A673 (cell line): ENCODE measurements at regions not wholly inside any gene's neighbourhood (a gene's known extent, or its start where the extent isn't known, plus 50 kb on each side); places are given as distances from the start of the nearest gene placed in this dataset.

Source experiments
- BruUV-seq: library from RNA; stranded (reverse); fragments of 400-500 nt; replicated peaks from 2 replicates; lab custom pipeline; 2021; lab: Mats Ljungman, UMichigan
- CTCF ChIA-PET: fragments of 300-600 bp; sonication (Branson Sonifier 250); formaldehyde crosslinking; loops from one replicate; lab custom pipeline; 2022; ENCODE audit warnings: antibody characterized with exemption; lab: Charles Lee
- POLR2A ChIA-PET: fragments of 300-600 bp; sonication (Branson Sonifier 250); formaldehyde crosslinking; loops from one replicate; lab custom pipeline; 2022; ENCODE audit warnings: antibody characterized with exemption; ENCODE audit not compliant: low non-redundant PET; lab: Charles Lee
- DNase-seq: peaks from one replicate; pipeline ENCODE4 v3.0.0-alpha.2; 2015; ENCODE audit warnings: low spot score
- H3K27ac ChIP-seq: fragments of 200-600 bp; sonication (generic); 2 replicates; pipeline ENCODE4 v1.5.1; 2016; ENCODE audit warnings: mixed run types, low read depth, mild to moderate bottlenecking, mixed read lengths, antibody characterized with exemption, low read length; ENCODE audit not compliant: poor library complexity, severe bottlenecking
- H3K27me3 ChIP-seq: fragments of 200-600 bp; sonication (generic); replicated peaks from 2 replicates; pipeline ENCODE4 v1.6.1; 2017; ENCODE audit warnings: mixed run types, low read depth, mild to moderate bottlenecking, mixed read lengths, antibody characterized with exemption, low read length; ENCODE audit not compliant: insufficient read depth, poor library complexity
- H3K36me3 ChIP-seq: fragments of 200-600 bp; sonication (generic); 2 replicates; pipeline ENCODE4 v1.6.1; 2016; ENCODE audit warnings: mixed run types, mild to moderate bottlenecking, mixed read lengths, antibody characterized with exemption, low read length; ENCODE audit not compliant: insufficient read depth, poor library complexity, severe bottlenecking
- H3K4me1 ChIP-seq: fragments of 200-600 bp; sonication (generic); 2 replicates; pipeline ENCODE4 v1.6.1; 2017; ENCODE audit warnings: mixed run types, mild to moderate bottlenecking, mixed read lengths, antibody characterized with exemption, low read length; ENCODE audit not compliant: insufficient read depth, poor library complexity, severe bottlenecking
- H3K4me3 ChIP-seq: fragments of 200-600 bp; sonication (generic); 2 replicates; pipeline ENCODE4 v1.5.1; 2016; ENCODE audit warnings: low read depth, mixed run types, mild to moderate bottlenecking, mixed read lengths, low read length; ENCODE audit not compliant: poor library complexity, severe bottlenecking
- H3K9me3 ChIP-seq: fragments of 200-600 bp; sonication (generic); 2 replicates; pipeline ENCODE4 v1.6.1; 2016; ENCODE audit warnings: mixed run types, low read depth, mild to moderate bottlenecking, mixed read lengths, antibody characterized with exemption, low read length; ENCODE audit not compliant: poor library complexity, severe bottlenecking
- EZH2 ChIP-seq: fragments of 200-600 bp; sonication (generic); IDR thresholded peaks from 2 replicates; pipeline ENCODE4 v1.6.1; 2017; ENCODE audit warnings: borderline replicate concordance, low read depth, mild to moderate bottlenecking, mixed read lengths, antibody characterized with exemption, low read length; ENCODE audit not compliant: poor library complexity, severe bottlenecking
- intact Hi-C: fragments of 100-400 bp; cut with micrococcal nuclease; formaldehyde crosslinking; loops from one replicate; pipeline ENCODE4 v1.10.0; 2022; ENCODE audit not compliant: unreplicated experiment
- TF ChIP-seq, protein P1 (sequence below): fragments of 300-800, 200-600 bp; sonication (generic); conservative IDR thresholded peaks from 2 replicates; pipeline ENCODE4 v1.5.1; 2017; ENCODE audit warnings: low read depth, mild to moderate bottlenecking, antibody characterized with exemption, low read length, moderate library complexity, mixed read lengths

DNA sequence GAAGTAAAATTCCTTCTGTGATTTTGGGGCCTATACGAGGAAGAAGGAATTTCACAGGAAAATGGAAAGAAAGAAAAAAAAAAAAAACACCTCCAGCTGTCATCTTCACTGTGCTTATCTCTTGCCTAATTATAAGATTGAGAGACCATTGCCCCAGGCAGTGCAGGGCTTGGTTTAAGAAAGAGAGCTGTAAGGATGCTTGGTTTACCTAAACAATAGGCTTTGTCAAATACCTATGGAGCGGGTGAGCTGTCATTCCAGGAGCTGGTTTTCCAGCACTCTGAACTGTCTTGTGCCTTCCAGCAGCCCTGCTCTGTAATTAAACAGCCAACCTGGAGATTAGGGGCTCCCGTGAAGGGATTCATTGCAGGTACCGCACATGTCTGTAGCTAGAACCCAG is 137.8 kb downstream of the EDN3 start:
- no peaks in the 10 kb centered on the region for H3K36me3 ChIP-seq
- ChIA-PET POLR2A (no interaction called here), CTCF (interaction anchor here (0.6 to 1.4 kb wide), 4 partner anchors 17 to 216 kb away, joined by 3 to 4 read pairs (median 3); no protein-coding TSS in a partner anchor)
- H3K4me1 ChIP-seq: peaks cover 50% of the 10 kb centered on the region
- no peak overlapping the region for H3K4me3 ChIP-seq
- no peak for TF ChIP-seq EZH2
- TF ChIP-seq, protein P1, sequence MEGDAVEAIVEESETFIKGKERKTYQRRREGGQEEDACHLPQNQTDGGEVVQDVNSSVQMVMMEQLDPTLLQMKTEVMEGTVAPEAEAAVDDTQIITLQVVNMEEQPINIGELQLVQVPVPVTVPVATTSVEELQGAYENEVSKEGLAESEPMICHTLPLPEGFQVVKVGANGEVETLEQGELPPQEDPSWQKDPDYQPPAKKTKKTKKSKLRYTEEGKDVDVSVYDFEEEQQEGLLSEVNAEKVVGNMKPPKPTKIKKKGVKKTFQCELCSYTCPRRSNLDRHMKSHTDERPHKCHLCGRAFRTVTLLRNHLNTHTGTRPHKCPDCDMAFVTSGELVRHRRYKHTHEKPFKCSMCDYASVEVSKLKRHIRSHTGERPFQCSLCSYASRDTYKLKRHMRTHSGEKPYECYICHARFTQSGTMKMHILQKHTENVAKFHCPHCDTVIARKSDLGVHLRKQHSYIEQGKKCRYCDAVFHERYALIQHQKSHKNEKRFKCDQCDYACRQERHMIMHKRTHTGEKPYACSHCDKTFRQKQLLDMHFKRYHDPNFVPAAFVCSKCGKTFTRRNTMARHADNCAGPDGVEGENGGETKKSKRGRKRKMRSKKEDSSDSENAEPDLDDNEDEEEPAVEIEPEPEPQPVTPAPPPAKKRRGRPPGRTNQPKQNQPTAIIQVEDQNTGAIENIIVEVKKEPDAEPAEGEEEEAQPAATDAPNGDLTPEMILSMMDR: no peak
- BruUV-seq: no TSS peak
- H3K27me3 ChIP-seq: no peaks in the 10 kb centered on the region
- H3K27ac ChIP-seq: no peak overlapping the region
- no peak for DNase-seq
- intact Hi-C loops: no loop called here
- no peaks in the 10 kb centered on the region for H3K9me3 ChIP-seq

DNA sequence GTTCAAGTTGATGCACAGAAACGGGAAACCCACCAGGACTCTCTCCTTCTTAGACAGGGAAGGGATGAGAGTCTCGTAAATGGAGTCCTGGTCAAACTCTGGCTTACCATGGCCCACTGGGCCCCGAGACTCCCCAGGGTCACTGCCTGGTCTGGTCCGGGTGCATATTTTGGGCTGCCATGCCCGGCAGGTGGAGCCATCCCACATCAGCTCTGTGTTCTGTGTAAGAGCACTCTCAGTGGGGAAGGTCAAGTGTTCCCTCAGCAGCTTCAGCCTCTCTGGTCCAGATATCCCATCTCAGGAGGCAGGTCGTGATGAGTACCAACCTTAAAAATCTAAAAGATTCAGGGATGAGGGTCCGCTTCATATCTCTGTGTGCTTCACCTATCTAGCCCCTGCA is 138.8 kb downstream of the EDN3 start:
- BruUV-seq: no TSS peak
- H3K27ac ChIP-seq: no peak overlapping the region
- ChIA-PET CTCF (no interaction called here), POLR2A (no interaction called here)
- no peaks in the 10 kb centered on the region for H3K9me3 ChIP-seq
- DNase-seq: no peak
- no peaks in the 10 kb centered on the region for H3K27me3 ChIP-seq
- no peak for TF ChIP-seq EZH2
- TF ChIP-seq, protein P1: no peak
- intact Hi-C loops: no loop called here
- H3K36me3 ChIP-seq: no peaks in the 10 kb centered on the region
- H3K4me1 ChIP-seq: peaks cover 50% of the 10 kb centered on the region
- H3K4me3 ChIP-seq: no peak overlapping the region

DNA sequence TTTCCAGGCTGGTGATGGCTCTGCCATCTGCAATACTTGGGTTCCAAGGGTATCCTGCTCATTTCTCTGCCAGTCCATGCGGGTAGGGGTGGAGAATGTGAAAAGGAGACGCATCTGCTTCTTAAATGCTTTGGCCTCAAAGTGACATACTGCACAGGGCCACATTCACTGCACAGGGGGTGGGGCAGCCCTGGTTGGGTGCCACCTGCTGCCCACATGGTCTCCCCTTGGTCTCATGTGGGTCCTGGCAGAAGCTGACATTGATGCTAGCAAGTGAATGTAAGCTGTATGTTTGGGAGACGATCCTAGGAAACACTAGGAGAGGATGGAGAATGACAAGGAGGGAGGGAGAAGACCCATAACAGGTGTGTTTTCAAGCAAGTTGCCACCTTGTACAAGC is 140.9 kb downstream of the EDN3 start:
- Histone ChIP-seq H3K27ac (no peak overlapping the region), H3K4me3 (no peak overlapping the region), H3K27me3 (no peaks in the 10 kb centered on the region), H3K4me1 (peaks cover 29% of the 10 kb centered on the region), H3K36me3 (no peaks in the 10 kb centered on the region), H3K9me3 (no peaks in the 10 kb centered on the region)
- intact Hi-C loops: no loop called here
- CTCF ChIA-PET: no interaction called here
- TF ChIP-seq EZH2: no peak
- TF ChIP-seq, protein P1: no peak
- POLR2A ChIA-PET: no interaction called here
- DNase-seq: no peak
- no TSS peak for BruUV-seq
